H9 (cell line): ENCODE measurements at regions not wholly inside any gene's neighbourhood (a gene's known extent, or its start where the extent isn't known, plus 50 kb on each side); places are given as distances from the start of the nearest gene placed in this dataset.

Source experiments
- DNase-seq: peaks from one replicate; pipeline ENCODE4 v3.0.0-alpha.2; 2017
- H2AFZ ChIP-seq: one replicate; pipeline ENCODE4 v1.6.1; 2013; ENCODE audit warnings: mild to moderate bottlenecking, low read length, control low read depth, moderate library complexity
- H2AK5ac ChIP-seq: 2 replicates; pipeline ENCODE4 v1.6.1; 2013; ENCODE audit warnings: low read length, control low read depth, mixed read lengths; ENCODE audit not compliant: insufficient read length
- H2BK120ac ChIP-seq: one replicate; pipeline ENCODE4 v1.6.1; 2013; ENCODE audit warnings: low read depth, mild to moderate bottlenecking, low read length, control low read depth, inconsistent platforms; ENCODE audit not compliant: poor library complexity, severe bottlenecking
- H2BK12ac ChIP-seq: 2 replicates; pipeline ENCODE4 v1.6.1; 2013; ENCODE audit warnings: low read length, control low read depth, mixed read lengths, low read depth; ENCODE audit not compliant: insufficient read length
- H2BK15ac ChIP-seq: 2 replicates; pipeline ENCODE4 v1.6.1; 2013; ENCODE audit warnings: low read depth, low read length, control low read depth
- H2BK20ac ChIP-seq: one replicate; pipeline ENCODE4 v1.6.1; 2013; ENCODE audit warnings: low read depth, mild to moderate bottlenecking, low read length, control low read depth, inconsistent platforms; ENCODE audit not compliant: poor library complexity, severe bottlenecking
- H2BK5ac ChIP-seq: 2 replicates; pipeline ENCODE4 v1.6.1; 2013; ENCODE audit warnings: low read length, control low read depth, mixed read lengths; ENCODE audit not compliant: insufficient read length
- H3K14ac ChIP-seq: 2 replicates; pipeline ENCODE4 v1.6.1; 2013; ENCODE audit warnings: low read length, control low read depth; ENCODE audit not compliant: insufficient read depth
- H3K18ac ChIP-seq: 2 replicates; pipeline ENCODE4 v1.6.1; 2013; ENCODE audit warnings: low read depth, mild to moderate bottlenecking, mixed read lengths, low read length, control low read depth; ENCODE audit not compliant: insufficient read length
- H3K23ac ChIP-seq: 2 replicates; pipeline ENCODE4 v1.6.1; 2013; ENCODE audit warnings: low read length, control low read depth, mixed read lengths, low read depth; ENCODE audit not compliant: insufficient read length
- H3K23me2 ChIP-seq: 2 replicates; pipeline ENCODE4 v1.6.1; 2013; ENCODE audit warnings: low read depth, mild to moderate bottlenecking, mixed read lengths, low read length, control low read depth; ENCODE audit not compliant: insufficient read length, poor library complexity, severe bottlenecking
- H3K27ac ChIP-seq: 2 replicates; pipeline ENCODE4 v1.5.1; 2013; ENCODE audit warnings: low read length, control low read depth, mixed read lengths, low read depth; ENCODE audit not compliant: insufficient read length
- H3K27me3 ChIP-seq: 2 replicates; pipeline ENCODE4 v1.6.1; 2013; ENCODE audit warnings: low read length, control low read depth, inconsistent platforms; ENCODE audit not compliant: insufficient read depth
- H3K4ac ChIP-seq: 2 replicates; pipeline ENCODE4 v1.6.1; 2013; ENCODE audit warnings: low read depth, mild to moderate bottlenecking, control low read depth, inconsistent platforms, low read length, moderate library complexity
- H3K4me1 ChIP-seq: 2 replicates; pipeline ENCODE4 v1.6.1; 2013; ENCODE audit warnings: low read length, control low read depth, inconsistent platforms; ENCODE audit not compliant: insufficient read depth
- H3K4me2 ChIP-seq: 2 replicates; pipeline ENCODE4 v1.6.1; 2013; ENCODE audit warnings: low read length, control low read depth, mixed read lengths; ENCODE audit not compliant: insufficient read length, insufficient read depth
- H3K56ac ChIP-seq: 2 replicates; pipeline ENCODE4 v1.6.1; 2013; ENCODE audit warnings: low read depth, mild to moderate bottlenecking, mixed read lengths, low read length, control low read depth; ENCODE audit not compliant: insufficient read length
- H3K79me1 ChIP-seq: 2 replicates; pipeline ENCODE4 v1.6.1; 2013; ENCODE audit warnings: low read depth, mild to moderate bottlenecking, moderate library complexity, low read length, control low read depth, inconsistent platforms; ENCODE audit not compliant: insufficient read depth, poor library complexity, severe bottlenecking
- H3K79me2 ChIP-seq: 2 replicates; pipeline ENCODE4 v1.6.1; 2013; ENCODE audit warnings: low read length, control low read depth, inconsistent platforms; ENCODE audit not compliant: insufficient read depth
- H3K9ac ChIP-seq: 2 replicates; pipeline ENCODE4 v1.6.1; 2013; ENCODE audit warnings: low read length, control low read depth, mixed read lengths; ENCODE audit not compliant: insufficient read length; ENCODE audit errors: extremely low read depth
- H3K9me3 ChIP-seq: one replicate; pipeline ENCODE4 v1.6.1; 2013; ENCODE audit warnings: low read depth, low read length, inconsistent platforms; ENCODE audit not compliant: control insufficient read depth
- H3T11ph ChIP-seq: one replicate; pipeline ENCODE4 v1.6.1; 2013; ENCODE audit warnings: mild to moderate bottlenecking, low read length, control low read depth, inconsistent platforms
- H4K20me1 ChIP-seq: one replicate; pipeline ENCODE4 v1.6.1; 2013; ENCODE audit not compliant: control insufficient read depth, insufficient read length, insufficient read depth
- H4K5ac ChIP-seq: 2 replicates; pipeline ENCODE4 v1.6.1; 2013; ENCODE audit warnings: low read depth, mild to moderate bottlenecking, mixed read lengths, low read length, control low read depth; ENCODE audit not compliant: insufficient read length
- H4K8ac ChIP-seq: replicated peaks from 2 replicates; pipeline ENCODE4 v1.6.1; 2013; ENCODE audit warnings: low read length, control low read depth, mixed read lengths, low read depth; ENCODE audit not compliant: insufficient read length
- H4K91ac ChIP-seq: 2 replicates; pipeline ENCODE4 v1.6.1; 2013; ENCODE audit warnings: low read depth, mild to moderate bottlenecking, moderate library complexity, mixed read lengths, low read length, control low read depth; ENCODE audit not compliant: insufficient read length
- H3K27ac Mint-ChIP-seq, 3 experiments: 2 replicates in 2 of 3; 3 replicates in 1 of 3; pipeline ENCODE4 v1.8.0; 2020 to 2021; ENCODE audit warnings: mixed read lengths in 3 of 3, mild to moderate bottlenecking in 1 of 3, moderate library complexity in 1 of 3
- H3K27me3 Mint-ChIP-seq: 2 replicates; pipeline ENCODE4 v1.8.0; 2021; ENCODE audit warnings: low read depth, mild to moderate bottlenecking, moderate library complexity, mixed read lengths
- H3K36me3 Mint-ChIP-seq, 3 experiments: 2 replicates in 2 of 3; 3 replicates in 1 of 3; pipeline ENCODE4 v1.8.0; 2020 to 2021; ENCODE audit warnings: low read depth in 3 of 3, mixed read lengths in 3 of 3; ENCODE audit not compliant: insufficient read depth in 1 of 3
- H3K4me1 Mint-ChIP-seq, 2 experiments: 2 replicates each; pipeline ENCODE4 v1.8.0; 2020; ENCODE audit warnings: mixed read lengths in 2 of 2
- H3K4me3 Mint-ChIP-seq, 2 experiments: 2 replicates in 1 of 2; 3 replicates in 1 of 2; pipeline ENCODE4 v1.8.0; 2020 to 2021; ENCODE audit warnings: mild to moderate bottlenecking in 2 of 2, mixed read lengths in 2 of 2, moderate library complexity in 1 of 2
- H3K9me3 Mint-ChIP-seq, 2 experiments: 2 replicates in 1 of 2; 3 replicates in 1 of 2; pipeline ENCODE4 v1.8.0; 2020; ENCODE audit warnings: mild to moderate bottlenecking in 2 of 2, mixed read lengths in 2 of 2, moderate library complexity in 1 of 2
- WGBS: extraction: QIAGEN DNeasy Blood & Tissue Kit; methylation state at CpG from one replicate; pipeline ENCODE4 v1.1.7; 2013; ENCODE audit warnings: missing lambda C conversion rate, low lambda C conversion rate, mixed read lengths; ENCODE audit not compliant: insufficient read length; ENCODE audit errors: extremely low coverage; 5-methylcytosine and 5-hydroxymethylcytosine counted together
- TF ChIP-seq, protein P1 (sequence below): fragments of 200-600 bp; sonication (generic); conservative IDR thresholded peaks from 3 replicates; pipeline ENCODE4 v1.8.0; 2021; ENCODE audit warnings: antibody characterized with exemption, mild to moderate bottlenecking

- Histone ChIP-seq H3K14ac (no peak overlapping the region), H4K5ac (no peak overlapping the region), H2BK20ac (no peak overlapping the region), H3K79me1 (no peaks in the 10 kb centered on the region), H2BK15ac (no peak overlapping the region), H3K23me2 (no peaks in the 10 kb centered on the region), H4K91ac (no peak overlapping the region), H4K8ac (no peak overlapping the region), H3K27ac (no peak overlapping the region), H3K4me1 (no peaks in the 10 kb centered on the region), H3K56ac (no peak overlapping the region), H4K20me1 (no peaks in the 10 kb centered on the region), H3K4me2 (no peak overlapping the region), H2BK5ac (no peak overlapping the region), H3T11ph (no peak overlapping the region), H2BK12ac (no peak overlapping the region), H3K9ac (no peak overlapping the region), H2AK5ac (no peak overlapping the region), H2AFZ (no peak overlapping the region), H3K79me2 (no peaks in the 10 kb centered on the region), H2BK120ac (no peak overlapping the region), H3K9me3 (no peaks in the 10 kb centered on the region), H3K4ac (no peak overlapping the region), H3K18ac (no peak overlapping the region), H3K23ac (no peak overlapping the region), H3K27me3 (no peaks in the 10 kb centered on the region)
- no peak overlapping the region for H3K4me3 Mint-ChIP-seq
- H3K36me3 Mint-ChIP-seq: no peaks in the 10 kb centered on the region
- DNase-seq: no peak
- TF ChIP-seq, protein P1, sequence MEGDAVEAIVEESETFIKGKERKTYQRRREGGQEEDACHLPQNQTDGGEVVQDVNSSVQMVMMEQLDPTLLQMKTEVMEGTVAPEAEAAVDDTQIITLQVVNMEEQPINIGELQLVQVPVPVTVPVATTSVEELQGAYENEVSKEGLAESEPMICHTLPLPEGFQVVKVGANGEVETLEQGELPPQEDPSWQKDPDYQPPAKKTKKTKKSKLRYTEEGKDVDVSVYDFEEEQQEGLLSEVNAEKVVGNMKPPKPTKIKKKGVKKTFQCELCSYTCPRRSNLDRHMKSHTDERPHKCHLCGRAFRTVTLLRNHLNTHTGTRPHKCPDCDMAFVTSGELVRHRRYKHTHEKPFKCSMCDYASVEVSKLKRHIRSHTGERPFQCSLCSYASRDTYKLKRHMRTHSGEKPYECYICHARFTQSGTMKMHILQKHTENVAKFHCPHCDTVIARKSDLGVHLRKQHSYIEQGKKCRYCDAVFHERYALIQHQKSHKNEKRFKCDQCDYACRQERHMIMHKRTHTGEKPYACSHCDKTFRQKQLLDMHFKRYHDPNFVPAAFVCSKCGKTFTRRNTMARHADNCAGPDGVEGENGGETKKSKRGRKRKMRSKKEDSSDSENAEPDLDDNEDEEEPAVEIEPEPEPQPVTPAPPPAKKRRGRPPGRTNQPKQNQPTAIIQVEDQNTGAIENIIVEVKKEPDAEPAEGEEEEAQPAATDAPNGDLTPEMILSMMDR: no peak
- H3K4me1 Mint-ChIP-seq: peaks cover 2 to 8% of the 10 kb centered on the region in 2 experiments
- WGBS: no CpG with 5 or more reads among the region's 7 CpGs
- no peak overlapping the region for H3K27ac Mint-ChIP-seq
- H3K9me3 Mint-ChIP-seq: no peaks in the 10 kb centered on the region
- peaks cover 45% of the 10 kb centered on the region for H3K27me3 Mint-ChIP-seq
These were observed 54.5 kb upstream of the EMX2 start for GRCh38 chr10:117488004-117488403.
